ENCODE measurements at regions not wholly inside any gene's neighbourhood (a gene's known extent, or its start where the extent isn't known, plus 50 kb on each side); places are given as distances from the start of the nearest gene placed in this dataset.
"Not testable (repeated sequence)": the region's sequence is repeated elsewhere in the genome, so short reads cannot be mapped to it uniquely, and the experiment has no call there.

DNA sequence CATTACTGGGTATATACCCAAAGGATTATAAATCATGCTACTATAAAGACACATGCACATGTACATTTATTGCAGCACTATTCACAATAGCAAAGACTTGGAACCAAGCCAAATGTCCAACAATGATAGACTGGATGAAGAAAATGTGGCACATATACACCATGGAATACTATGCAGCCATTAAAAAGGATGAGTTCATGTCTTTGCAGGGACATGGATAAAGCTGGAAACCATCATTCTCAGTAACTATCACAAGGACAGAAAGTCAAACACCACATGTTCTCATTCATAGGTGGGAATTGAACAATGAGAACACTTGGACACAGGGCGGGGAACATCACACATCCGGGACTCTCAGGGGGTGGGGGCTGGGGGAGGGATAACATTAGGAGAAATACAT is 959.4 kb downstream of the KCNT2 start:
- DNase-seq: not testable (repeated sequence)

DNA sequence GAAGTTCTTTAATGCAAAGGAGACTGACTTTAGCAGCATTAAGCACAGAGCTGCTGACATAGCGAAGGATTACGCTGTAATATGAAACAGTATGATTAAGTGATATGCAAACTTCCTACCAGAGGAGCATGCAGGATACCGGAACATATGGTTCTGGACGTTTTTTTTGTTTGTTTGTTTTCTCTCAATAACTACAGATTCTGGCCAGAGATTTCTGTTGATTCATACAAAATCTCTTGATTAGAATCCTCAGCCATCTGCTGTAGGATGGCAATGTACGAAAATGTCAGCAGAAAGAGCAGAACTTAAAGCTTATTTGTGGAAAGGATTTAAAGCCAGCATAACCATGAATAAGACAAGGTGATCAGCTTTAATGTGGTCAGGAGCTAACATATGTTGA is 970.7 kb downstream of the KCNT2 start:
- no peak for DNase-seq

DNA sequence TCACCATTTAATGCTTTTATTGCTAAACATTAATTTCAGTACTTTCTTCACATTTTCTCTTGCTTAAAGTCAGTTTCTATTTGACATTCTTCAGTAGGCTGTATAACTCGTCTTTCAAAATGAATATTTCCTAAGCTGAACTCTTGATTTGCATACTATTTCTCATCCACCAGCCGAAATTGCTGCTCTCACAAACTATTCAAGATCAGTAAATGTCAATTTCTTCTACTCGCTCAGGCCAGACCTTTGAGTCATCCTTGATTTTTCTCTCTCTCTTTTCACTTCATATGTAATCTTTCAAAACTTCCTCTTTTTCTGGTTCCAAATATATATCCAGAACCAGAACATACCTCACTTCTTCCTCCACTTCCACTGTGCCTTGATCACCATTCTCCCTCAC is 990.0 kb downstream of the KCNT2 start:
- no peak for DNase-seq

GRCh38 chr1:195617106-195617505 is 991.1 kb downstream of the KCNT2 start:
- DNase-seq: no peak

DNA sequence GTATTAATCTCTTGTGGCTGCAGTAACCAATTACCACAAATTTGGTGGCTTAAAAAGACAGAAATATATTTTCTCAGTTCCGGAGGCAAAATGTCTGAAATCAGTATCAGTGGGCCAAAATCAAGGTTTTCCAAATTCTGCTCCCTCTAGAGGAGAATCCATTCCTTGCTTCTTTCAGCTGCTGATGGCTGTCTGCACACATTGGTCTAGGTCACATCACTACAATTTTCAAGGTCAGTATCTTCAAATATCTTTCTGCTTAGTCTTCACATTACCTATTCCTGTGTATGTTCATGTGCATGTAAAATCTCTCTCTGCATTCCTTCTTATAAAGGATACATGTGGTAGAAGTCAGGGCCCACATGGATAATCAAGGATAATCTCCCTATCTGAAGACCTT is 999.4 kb downstream of the KCNT2 start:
- DNase-seq: no peak

- no peak for DNase-seq
Observed at GRCh38 chr1:195606483-195606882, 1001.8 kb downstream of the KCNT2 start.

- no peak for DNase-seq
Observed at GRCh38 chr1:195604287-195604686, 1004.0 kb downstream of the KCNT2 start.

DNA sequence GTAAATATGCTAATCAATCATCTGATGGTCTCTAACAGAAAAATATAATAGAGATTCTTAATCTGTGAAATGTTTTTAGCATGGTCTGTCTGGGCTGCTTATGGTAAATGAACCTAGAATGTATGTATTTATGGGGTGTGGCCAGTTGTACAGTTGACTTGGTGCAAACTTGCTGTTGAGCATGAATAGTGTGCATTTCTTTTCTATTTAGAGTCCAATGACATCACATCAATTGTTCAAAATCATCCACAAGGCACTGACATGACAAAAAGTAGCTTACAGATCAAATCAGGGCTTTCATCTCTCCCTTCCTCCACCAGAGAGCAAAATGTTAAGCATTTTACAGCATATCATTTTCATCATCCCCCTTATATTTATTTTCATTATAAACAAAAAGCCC is 1010.3 kb downstream of the KCNT2 start:
- DNase-seq: no peak

GRCh38 chr1:195594773-195595172 is 1013.5 kb downstream of the KCNT2 start:
- no peak for DNase-seq

- no peak for DNase-seq
Observed at GRCh38 chr1:195594322-195594721, 1013.9 kb downstream of the KCNT2 start.

DNA sequence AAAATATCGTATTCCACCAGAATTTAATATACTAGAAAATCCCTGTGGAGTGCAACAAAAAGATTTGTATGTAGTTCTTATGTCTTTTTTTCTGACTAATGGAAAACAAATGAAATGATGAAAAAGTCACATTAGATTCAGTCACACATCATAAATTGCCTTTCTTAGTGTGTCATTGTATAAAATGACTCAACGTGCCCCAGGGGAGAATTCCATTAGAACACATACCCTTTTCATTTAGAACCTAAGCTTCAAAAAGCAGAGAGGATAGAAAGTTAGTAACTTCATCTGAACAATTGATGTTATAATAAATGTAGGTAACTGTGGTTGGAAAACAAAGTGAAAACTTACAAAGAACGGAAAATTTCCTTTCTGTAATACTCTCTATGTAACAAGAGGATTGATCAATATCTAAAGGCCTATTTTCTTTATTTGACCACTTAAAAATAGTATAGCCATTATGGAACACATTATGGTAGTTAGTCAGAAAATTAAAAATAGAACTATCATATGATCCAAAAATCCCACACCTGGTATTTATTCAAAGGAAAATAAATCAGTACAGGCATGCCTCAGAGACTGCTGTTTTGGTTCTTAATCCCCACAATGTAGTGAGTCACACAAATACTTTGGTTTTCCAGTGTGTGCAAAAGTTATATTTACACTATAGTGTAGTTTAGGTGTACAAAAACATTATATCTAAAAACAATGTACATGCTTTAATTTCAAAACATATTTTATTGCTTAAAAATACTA is 1016.1 kb downstream of the KCNT2 start:
- DNase-seq: no peak

- DNase-seq: no peak
Observed at GRCh38 chr1:195590649-195591048, 1017.6 kb downstream of the KCNT2 start.

GRCh38 chr1:195584870-195585624 is 1023.2 kb downstream of the KCNT2 start:
- DNase-seq: no peak

DNA sequence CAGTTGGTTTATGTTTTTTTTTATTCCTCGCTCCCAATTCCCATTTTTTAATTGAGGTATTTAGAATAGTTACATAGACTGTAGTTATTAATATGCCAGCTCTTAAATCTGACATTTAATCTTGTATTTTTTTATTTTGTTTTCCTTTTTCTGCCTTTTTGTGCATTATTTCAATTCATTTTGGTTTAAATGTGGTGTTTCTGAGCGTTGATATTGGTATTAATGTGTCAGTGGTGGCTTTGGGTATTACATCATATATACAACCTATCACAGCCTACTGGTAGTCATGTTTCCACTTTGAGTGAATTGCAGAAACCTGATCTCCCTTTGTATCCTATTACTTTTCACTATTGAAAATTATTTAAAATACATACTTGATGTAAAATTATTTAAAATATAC is 1027.3 kb downstream of the KCNT2 start:
- no peak for DNase-seq

DNA sequence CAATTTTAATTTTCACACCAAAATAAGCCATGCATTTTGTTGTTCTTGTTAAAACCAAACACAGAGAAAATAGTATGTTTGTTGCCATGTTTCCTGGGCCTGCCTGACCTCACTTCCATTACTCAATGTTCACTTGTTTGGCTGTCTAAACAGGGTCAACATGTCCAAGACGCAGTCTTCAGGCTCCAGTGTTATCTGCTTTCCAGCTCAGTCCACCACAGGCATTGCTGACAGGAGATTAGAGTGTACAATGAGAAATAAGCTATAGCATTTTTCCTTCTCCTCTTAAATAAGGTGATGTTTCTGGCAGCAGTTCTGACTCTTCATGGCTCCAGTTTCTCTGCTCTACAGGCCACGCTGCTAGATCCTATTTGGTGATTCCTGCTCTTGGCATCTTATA is 1030.5 kb downstream of the KCNT2 start:
- DNase-seq: no peak

DNA sequence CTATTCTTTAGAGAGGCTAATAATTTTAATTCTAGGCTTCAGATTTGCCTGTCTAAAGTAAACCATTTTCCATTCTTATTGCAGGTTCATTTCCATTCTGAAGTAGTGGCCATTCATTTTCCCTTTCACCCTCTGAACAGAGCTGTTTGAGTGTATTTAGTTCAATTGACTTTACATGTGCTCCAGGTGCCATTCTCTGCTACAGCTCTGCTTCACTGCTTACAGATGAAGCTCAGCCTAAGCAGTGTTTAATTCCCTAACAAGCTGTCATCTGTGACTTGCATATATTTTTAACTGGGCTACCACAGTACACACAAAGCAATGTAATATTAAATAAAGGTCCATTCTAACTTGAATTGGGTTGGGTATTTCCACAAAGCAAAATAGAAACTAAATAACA is 1031.6 kb downstream of the KCNT2 start:
- DNase-seq: no peak

DNA sequence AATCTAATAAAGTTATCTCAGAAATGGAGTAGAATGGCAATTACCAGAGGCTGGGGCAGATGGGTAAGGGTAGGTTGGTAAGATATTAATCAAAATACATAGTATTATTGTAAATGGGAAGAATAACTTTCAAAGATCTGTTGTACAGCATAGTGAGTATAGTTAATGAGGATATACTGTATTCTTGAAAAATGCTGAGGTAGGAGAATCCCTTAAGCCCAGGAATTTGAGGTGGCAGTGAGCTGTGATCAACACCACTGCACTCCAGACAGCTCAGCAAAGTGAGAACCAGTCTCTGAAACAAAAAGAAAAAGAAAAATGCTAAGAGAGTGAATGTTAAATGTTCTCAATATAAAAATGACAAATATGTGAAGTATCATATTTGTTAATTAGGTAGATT is 1033.7 kb downstream of the KCNT2 start:
- DNase-seq: no peak

GRCh38 chr1:195569934-195570333 is 1038.3 kb downstream of the KCNT2 start:
- DNase-seq: no peak

DNA sequence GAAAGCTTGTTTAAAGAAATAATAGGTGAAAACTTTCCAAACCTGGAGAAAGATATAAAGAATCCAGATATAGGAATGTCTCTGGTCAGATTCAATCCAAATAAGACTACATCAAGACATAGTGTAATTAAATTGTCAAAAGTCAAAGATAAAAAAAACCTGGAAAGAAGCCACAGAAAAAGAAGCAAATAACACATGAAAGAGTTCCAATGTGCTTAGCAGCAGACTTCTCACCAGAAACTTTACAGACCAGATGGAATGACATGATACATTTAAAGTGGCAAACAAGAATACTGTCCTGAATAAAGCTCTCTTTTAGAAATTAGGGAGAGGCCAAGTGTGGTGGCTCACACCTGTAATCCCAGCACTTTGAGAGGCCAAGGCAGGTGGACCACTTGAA is 1039.9 kb downstream of the KCNT2 start:
- no peak for DNase-seq

- DNase-seq: no peak
Observed at GRCh38 chr1:195562074-195562473, 1046.2 kb downstream of the KCNT2 start.

DNA sequence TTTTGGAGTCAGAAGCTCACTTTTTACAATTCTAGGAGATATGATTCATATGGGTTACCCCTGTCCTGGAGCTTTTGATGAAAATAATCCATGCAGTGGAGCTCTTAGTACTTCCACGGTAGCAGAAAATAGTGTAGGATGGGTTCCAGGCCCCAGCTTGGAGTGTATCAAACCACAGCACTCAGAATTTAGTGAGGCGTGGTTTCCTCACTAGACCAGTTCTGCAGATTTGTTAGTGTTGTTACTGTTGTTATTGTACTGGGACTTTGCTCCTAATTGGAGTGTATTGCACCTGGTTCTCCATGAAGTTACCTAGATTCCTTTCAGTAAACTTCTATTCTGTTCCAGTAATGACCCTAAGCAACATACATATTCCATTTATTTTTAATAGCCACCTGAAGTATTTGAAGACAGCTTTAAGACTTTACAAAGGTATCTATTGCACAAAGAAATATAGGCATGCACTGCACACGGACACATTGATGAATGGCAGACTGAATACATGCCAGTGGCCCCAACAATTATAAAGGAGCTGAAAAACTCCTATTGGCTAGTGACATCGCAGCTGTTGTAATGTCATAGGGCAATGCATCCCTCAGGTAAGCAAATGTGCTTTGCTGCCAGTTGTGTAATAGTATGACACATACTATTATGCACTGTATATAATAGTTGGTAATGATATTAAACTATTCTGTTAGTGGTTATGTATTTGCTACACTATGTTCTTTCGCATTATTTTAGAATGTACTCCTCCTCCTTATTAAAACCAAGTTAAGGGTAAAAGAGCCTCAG is 1058.0 kb downstream of the KCNT2 start:
- no peak for DNase-seq

DNA sequence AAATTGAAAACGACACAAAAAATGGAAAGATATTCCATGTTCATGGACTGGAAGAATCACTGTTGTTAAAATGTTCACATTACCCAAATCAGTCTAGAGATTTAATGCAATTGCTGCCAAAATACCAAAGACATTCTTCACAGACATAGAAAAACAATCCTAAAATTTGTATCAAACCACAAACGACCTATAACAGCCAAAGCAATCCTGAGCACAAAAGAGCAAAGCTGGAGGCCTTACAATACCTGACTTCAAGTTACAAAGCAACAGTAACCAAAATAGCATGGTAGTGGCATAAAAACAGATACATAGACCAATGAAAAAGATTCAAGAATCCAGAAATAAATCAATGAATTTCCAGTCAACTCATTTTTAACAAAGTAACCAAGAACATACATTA is 1077.3 kb downstream of the KCNT2 start:
- no peak for DNase-seq

- no peak for DNase-seq
Observed at GRCh38 chr1:195529881-195530280, 1078.4 kb downstream of the KCNT2 start.
